ENCODE measurements at regions not wholly inside any gene's neighbourhood (a gene's known extent, or its start where the extent isn't known, plus 50 kb on each side); places are given as distances from the start of the nearest gene placed in this dataset.

GRCh38 chr18:70489571-70489970, 200.7 kb downstream of the SOCS6 start:
- TF ChIP-seq CTCF (IDR thresholded peaks at IDR 0.05; ENCODE audit: borderline replicate concordance, extremely low read depth, low read length, poor library complexity, severe bottlenecking) = no peak
- no peak for TF ChIP-seq EZH2 (IDR thresholded peaks at IDR 0.05; ENCODE audit: borderline replicate concordance, low read depth, low read length, severe bottlenecking)
